Neural progenitor cell (in vitro differentiated cells): ENCODE measurements at regions not wholly inside any gene's neighbourhood (a gene's known extent, or its start where the extent isn't known, plus 50 kb on each side); places are given as distances from the start of the nearest gene placed in this dataset.

Experiments used
- DNase-seq: peaks from one replicate; pipeline ENCODE4 v3.0.0-alpha.2; 2016; ENCODE audit warnings: low spot score
- H2AFZ ChIP-seq: fragments of 200-600 bp; sonication (generic); replicated peaks from 2 replicates; pipeline ENCODE4 v1.6.1; 2016; ENCODE audit warnings: antibody characterized with exemption
- H3F3A ChIP-seq: fragments of 200-600 bp; sonication (generic); 2 replicates; pipeline ENCODE4 v1.6.1; 2016; ENCODE audit warnings: antibody characterized with exemption, low read depth
- H3K27ac ChIP-seq: fragments of 200-600 bp; sonication (generic); 2 replicates; pipeline ENCODE4 v1.5.1; 2016; ENCODE audit warnings: mild to moderate bottlenecking
- H3K27me3 ChIP-seq: fragments of 200-600 bp; sonication (generic); 2 replicates; pipeline ENCODE4 v1.6.1; 2016; ENCODE audit warnings: mild to moderate bottlenecking, moderate library complexity
- H3K36me3 ChIP-seq: fragments of 200-600 bp; sonication (generic); 2 replicates; pipeline ENCODE4 v1.5.1; 2016
- H3K4me1 ChIP-seq: fragments of 200-600 bp; sonication (generic); 2 replicates; pipeline ENCODE4 v1.6.1; 2016; ENCODE audit warnings: mixed run types
- H3K4me2 ChIP-seq: fragments of 200-600 bp; sonication (generic); 2 replicates; pipeline ENCODE4 v1.6.1; 2016
- H3K4me3 ChIP-seq: fragments of 200-600 bp; sonication (generic); 2 replicates; pipeline ENCODE4 v1.5.1; 2016
- H3K79me2 ChIP-seq: fragments of 200-600 bp; sonication (generic); 2 replicates; pipeline ENCODE4 v1.6.1; 2016; ENCODE audit warnings: low read depth
- H3K9ac ChIP-seq: fragments of 200-600 bp; sonication (generic); 2 replicates; pipeline ENCODE4 v1.6.1; 2016
- H3K9me3 ChIP-seq: fragments of 200-600 bp; sonication (generic); 2 replicates; pipeline ENCODE4 v1.5.1; 2016; ENCODE audit warnings: low read depth
- H4K20me1 ChIP-seq: fragments of 200-600 bp; sonication (generic); 2 replicates; pipeline ENCODE4 v1.6.1; 2016; ENCODE audit warnings: low read depth
- H3K27ac Mint-ChIP-seq: 3 replicates; pipeline ENCODE4 v1.8.0; 2021; ENCODE audit warnings: mixed read lengths
- H3K27me3 Mint-ChIP-seq: 2 replicates; pipeline ENCODE4 v1.8.0; 2022; ENCODE audit warnings: low read depth, mild to moderate bottlenecking, inconsistent platforms, moderate library complexity, mixed read lengths; ENCODE audit not compliant: insufficient read depth
- H3K36me3 Mint-ChIP-seq: 3 replicates; pipeline ENCODE4 v1.8.0; 2021; ENCODE audit warnings: mixed read lengths
- H3K4me1 Mint-ChIP-seq: 3 replicates; pipeline ENCODE4 v1.8.0; 2021; ENCODE audit warnings: mixed read lengths
- H3K4me3 Mint-ChIP-seq: 3 replicates; pipeline ENCODE4 v1.8.0; 2021; ENCODE audit warnings: mild to moderate bottlenecking, moderate library complexity, mixed read lengths
- H3K9me3 Mint-ChIP-seq: 3 replicates; pipeline ENCODE4 v1.8.0; 2020; ENCODE audit warnings: mixed read lengths
- EZH2 ChIP-seq: fragments of 200-600 bp; sonication (generic); IDR thresholded peaks from 2 replicates; pipeline ENCODE4 v1.6.1; 2017; ENCODE audit warnings: antibody characterized with exemption, mild to moderate bottlenecking, moderate library complexity
- EZH2phosphoT487 ChIP-seq: fragments of 200-600 bp; sonication (generic); IDR thresholded peaks from 2 replicates; pipeline ENCODE4 v1.6.1; 2017; ENCODE audit warnings: antibody characterized with exemption
- TF ChIP-seq, protein P1 (sequence below): fragments of 200-600 bp; sonication (generic); IDR thresholded peaks from 2 replicates; pipeline ENCODE4 v1.5.1; 2017; ENCODE audit warnings: antibody characterized with exemption, mild to moderate bottlenecking

DNA sequence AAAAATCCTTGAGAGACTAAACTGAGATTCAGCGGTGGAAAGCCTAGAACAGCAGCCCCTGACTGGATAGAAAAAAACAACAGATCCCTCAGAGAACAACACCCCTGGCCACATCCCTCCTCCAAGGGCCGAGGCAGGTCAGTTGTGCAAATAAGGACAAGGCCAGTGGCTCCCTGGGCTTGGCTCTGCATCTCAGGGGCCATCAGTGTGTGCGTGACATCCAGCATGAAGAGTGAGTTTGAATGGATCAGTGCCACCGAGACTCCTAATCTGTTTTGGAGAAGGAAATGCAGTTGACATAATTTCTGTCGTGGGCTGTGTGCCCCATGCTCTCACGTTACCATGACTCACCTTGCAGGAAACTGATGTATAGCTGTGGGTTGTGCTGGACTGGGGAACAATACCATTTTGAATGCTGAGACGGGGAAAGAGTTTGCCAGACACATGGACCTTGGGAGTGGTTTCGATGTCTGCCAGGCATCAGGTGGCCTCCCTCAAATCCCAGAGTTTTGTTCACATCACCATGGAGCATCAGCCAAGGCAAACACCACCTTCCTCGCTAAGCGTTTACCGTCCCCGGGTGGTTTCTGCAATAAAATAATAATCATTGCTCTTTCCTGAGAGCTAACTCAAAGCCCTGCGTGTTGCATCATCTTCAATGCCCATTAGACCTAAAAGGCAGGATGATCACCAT lies 153.2 kb upstream of the FZD8 start:
- no peaks in the 10 kb centered on the region for H3K27me3 ChIP-seq
- no peaks in the 10 kb centered on the region for H3K9me3 ChIP-seq
- peaks cover 5% of the 10 kb centered on the region for H3K27me3 Mint-ChIP-seq
- H3K9ac ChIP-seq = no peak overlapping the region
- H3K4me2 ChIP-seq = no peak overlapping the region
- DNase-seq = no peak
- H3K27ac ChIP-seq = no peak overlapping the region
- peaks cover 5% of the 10 kb centered on the region for H3K4me1 Mint-ChIP-seq
- no peaks in the 10 kb centered on the region for H3F3A ChIP-seq
- H3K36me3 Mint-ChIP-seq = no peaks in the 10 kb centered on the region
- no peaks in the 10 kb centered on the region for H3K36me3 ChIP-seq
- no peak overlapping the region for H3K27ac Mint-ChIP-seq
- peak overlapping the region; percentile 57 for H2AFZ ChIP-seq
- H4K20me1 ChIP-seq = no peaks in the 10 kb centered on the region
- no peaks in the 10 kb centered on the region for H3K9me3 Mint-ChIP-seq
- TF ChIP-seq, protein P1, sequence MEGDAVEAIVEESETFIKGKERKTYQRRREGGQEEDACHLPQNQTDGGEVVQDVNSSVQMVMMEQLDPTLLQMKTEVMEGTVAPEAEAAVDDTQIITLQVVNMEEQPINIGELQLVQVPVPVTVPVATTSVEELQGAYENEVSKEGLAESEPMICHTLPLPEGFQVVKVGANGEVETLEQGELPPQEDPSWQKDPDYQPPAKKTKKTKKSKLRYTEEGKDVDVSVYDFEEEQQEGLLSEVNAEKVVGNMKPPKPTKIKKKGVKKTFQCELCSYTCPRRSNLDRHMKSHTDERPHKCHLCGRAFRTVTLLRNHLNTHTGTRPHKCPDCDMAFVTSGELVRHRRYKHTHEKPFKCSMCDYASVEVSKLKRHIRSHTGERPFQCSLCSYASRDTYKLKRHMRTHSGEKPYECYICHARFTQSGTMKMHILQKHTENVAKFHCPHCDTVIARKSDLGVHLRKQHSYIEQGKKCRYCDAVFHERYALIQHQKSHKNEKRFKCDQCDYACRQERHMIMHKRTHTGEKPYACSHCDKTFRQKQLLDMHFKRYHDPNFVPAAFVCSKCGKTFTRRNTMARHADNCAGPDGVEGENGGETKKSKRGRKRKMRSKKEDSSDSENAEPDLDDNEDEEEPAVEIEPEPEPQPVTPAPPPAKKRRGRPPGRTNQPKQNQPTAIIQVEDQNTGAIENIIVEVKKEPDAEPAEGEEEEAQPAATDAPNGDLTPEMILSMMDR = no peak
- TF ChIP-seq EZH2 (no peak), EZH2phosphoT487 (no peak)
- H3K4me1 ChIP-seq = no peaks in the 10 kb centered on the region
- no peak overlapping the region for H3K4me3 ChIP-seq
- no peak overlapping the region for H3K4me3 Mint-ChIP-seq
- H3K79me2 ChIP-seq = no peaks in the 10 kb centered on the region

DNA sequence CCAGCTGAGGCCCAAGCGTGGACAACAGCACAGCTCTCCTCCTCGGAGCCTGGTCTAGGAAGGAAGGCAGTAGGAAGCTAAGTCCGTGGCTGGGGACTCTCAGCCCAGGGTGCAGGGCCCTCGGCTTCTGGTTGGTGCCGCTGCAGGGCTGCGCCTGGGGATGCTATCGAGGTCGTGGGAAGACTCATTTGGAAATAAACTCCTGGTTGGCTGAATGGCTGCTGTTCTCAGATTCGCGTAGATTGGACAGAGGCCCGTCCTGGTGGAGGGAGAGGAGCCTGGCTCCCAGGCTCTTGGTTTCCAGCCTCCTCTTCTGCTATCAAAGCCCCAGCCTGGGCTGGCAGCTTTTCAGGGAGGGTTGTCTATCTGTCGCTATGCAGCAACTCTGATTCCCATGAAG lies 152.6 kb upstream of the FZD8 start:
- Histone ChIP-seq H3K9ac (no peak overlapping the region), H3K79me2 (no peaks in the 10 kb centered on the region), H3K4me1 (no peaks in the 10 kb centered on the region), H3K27me3 (no peaks in the 10 kb centered on the region), H3K9me3 (no peaks in the 10 kb centered on the region), H3F3A (no peaks in the 10 kb centered on the region), H3K36me3 (no peaks in the 10 kb centered on the region), H3K4me3 (no peak overlapping the region), H3K4me2 (no peak overlapping the region), H4K20me1 (no peaks in the 10 kb centered on the region), H2AFZ (peak overlapping the region; percentile 57), H3K27ac (no peak overlapping the region)
- no peak for DNase-seq
- Mint-ChIP-seq H3K9me3 (no peaks in the 10 kb centered on the region), H3K4me3 (no peak overlapping the region), H3K27ac (no peak overlapping the region), H3K4me1 (peaks cover 5% of the 10 kb centered on the region), H3K36me3 (no peaks in the 10 kb centered on the region), H3K27me3 (peaks cover 2% of the 10 kb centered on the region)
- TF ChIP-seq, protein P1 = no peak
- TF ChIP-seq EZH2phosphoT487 (no peak), EZH2 (no peak)

DNA sequence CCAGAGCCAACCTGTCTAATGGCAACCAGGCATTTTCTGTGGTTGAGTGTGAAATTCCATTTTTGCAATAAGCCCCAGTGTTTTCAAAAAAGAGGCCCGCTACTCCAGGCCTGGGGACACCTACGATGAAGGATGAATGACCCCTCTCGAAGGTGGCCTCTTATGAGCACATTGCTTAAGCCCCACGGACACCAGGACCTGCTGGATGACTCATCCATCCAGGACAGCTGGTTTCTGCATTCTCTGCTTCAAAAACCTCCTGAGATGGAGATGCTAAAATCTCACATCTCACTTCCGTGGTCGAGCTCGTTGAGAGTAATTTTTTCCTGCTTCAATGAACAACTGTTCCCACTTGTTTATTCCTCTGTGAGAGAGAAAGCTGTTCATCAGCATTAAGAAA lies 150.2 kb upstream of the FZD8 start:
- Mint-ChIP-seq H3K36me3 (no peaks in the 10 kb centered on the region), H3K4me1 (peaks cover 5% of the 10 kb centered on the region), H3K4me3 (no peak overlapping the region), H3K27ac (no peak overlapping the region), H3K9me3 (peaks cover 3% of the 10 kb centered on the region), H3K27me3 (peaks cover 2% of the 10 kb centered on the region)
- Histone ChIP-seq H2AFZ (no peak overlapping the region), H3K27ac (no peak overlapping the region), H3F3A (no peaks in the 10 kb centered on the region), H4K20me1 (no peaks in the 10 kb centered on the region), H3K79me2 (no peaks in the 10 kb centered on the region), H3K27me3 (no peaks in the 10 kb centered on the region), H3K36me3 (no peaks in the 10 kb centered on the region), H3K9ac (no peak overlapping the region), H3K9me3 (no peaks in the 10 kb centered on the region), H3K4me2 (no peak overlapping the region), H3K4me3 (no peak overlapping the region), H3K4me1 (no peaks in the 10 kb centered on the region)
- no peak for DNase-seq
- TF ChIP-seq EZH2phosphoT487 = no peak
- TF ChIP-seq, protein P1 = no peak
- no peak for TF ChIP-seq EZH2
